ENCODE measurements at regions not wholly inside any gene's neighbourhood (a gene's known extent, or its start where the extent isn't known, plus 50 kb on each side); places are given as distances from the start of the nearest gene placed in this dataset.

DNA sequence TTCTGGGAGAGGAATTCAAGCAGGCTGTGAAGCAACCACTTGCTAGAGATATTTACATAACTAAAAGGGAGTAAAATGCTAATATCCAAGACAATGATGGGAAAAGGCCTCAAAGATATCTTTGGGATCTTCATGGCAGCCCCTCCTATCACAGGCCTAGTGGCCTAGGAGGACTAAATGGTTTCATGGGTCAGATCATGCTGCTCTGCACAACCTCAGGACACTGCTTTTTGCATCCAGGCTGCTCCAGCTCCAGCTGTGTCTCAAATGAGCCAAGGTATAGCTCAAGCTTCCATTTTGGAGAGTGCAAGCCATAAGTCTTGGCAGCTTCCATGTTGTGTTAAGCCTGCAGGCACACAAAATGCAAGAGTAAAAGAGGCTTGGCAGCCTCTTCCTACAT lies 195.6 kb upstream of the SSTR1 start:
- H3K4me3 ChIP-seq (ENCODE audit: low read depth, low read length) = no peak overlapping the region
- no peak for TF ChIP-seq CTCF (conservative IDR thresholded peaks at IDR 0.05; ENCODE audit: low read depth, low read length)
- DNase-seq (ENCODE audit: low read depth) = no peak

GRCh38 chr14:38016497-38016896 lies 191.2 kb upstream of the SSTR1 start:
- TF ChIP-seq CTCF (conservative IDR thresholded peaks at IDR 0.05; ENCODE audit: low read depth, low read length) = peak; percentile 64
- no peak for DNase-seq (ENCODE audit: low read depth)
- H3K4me3 ChIP-seq (ENCODE audit: low read depth, low read length) = no peak overlapping the region

GRCh38 chr14:38021861-38022260 lies 185.8 kb upstream of the SSTR1 start:
- TF ChIP-seq CTCF (conservative IDR thresholded peaks at IDR 0.05; ENCODE audit: low read depth, low read length) = no peak
- no peak for DNase-seq (ENCODE audit: low read depth)
- H3K4me3 ChIP-seq (ENCODE audit: low read depth, low read length) = no peak overlapping the region

DNA sequence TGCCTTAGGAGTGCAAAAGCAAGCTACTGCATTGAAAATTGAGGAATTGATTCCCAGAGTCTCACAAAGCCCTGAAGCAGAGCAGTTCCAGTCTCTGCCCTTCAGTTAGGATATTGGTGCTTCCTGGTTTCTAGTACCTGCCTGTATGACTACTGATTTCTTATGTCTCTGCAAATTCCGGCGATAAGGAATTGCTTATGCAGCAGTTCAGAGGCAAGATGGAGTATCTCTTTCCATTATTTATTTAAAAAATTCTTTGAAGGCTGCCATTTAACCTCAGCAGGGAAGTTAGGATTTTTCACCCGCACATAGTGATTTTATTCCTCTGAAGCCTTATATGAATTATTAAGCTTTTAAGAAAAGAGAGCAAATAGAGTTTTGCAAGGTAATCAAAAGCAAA lies 184.9 kb upstream of the SSTR1 start:
- DNase-seq (ENCODE audit: low read depth) = no peak
- H3K4me3 ChIP-seq (ENCODE audit: low read depth, low read length) = no peak overlapping the region

GRCh38 chr14:38038171-38038570 lies 169.5 kb upstream of the SSTR1 start:
- H3K4me3 ChIP-seq (ENCODE audit: low read depth, low read length) = no peak overlapping the region
- TF ChIP-seq CTCF (conservative IDR thresholded peaks at IDR 0.05; ENCODE audit: low read depth, low read length) = no peak
- DNase-seq (ENCODE audit: low read depth) = no peak

More for the DNA sequence above, 184.9 kb upstream of the SSTR1 start:
- no peak for TF ChIP-seq CTCF (conservative IDR thresholded peaks at IDR 0.05; ENCODE audit: low read depth, low read length)

DNA sequence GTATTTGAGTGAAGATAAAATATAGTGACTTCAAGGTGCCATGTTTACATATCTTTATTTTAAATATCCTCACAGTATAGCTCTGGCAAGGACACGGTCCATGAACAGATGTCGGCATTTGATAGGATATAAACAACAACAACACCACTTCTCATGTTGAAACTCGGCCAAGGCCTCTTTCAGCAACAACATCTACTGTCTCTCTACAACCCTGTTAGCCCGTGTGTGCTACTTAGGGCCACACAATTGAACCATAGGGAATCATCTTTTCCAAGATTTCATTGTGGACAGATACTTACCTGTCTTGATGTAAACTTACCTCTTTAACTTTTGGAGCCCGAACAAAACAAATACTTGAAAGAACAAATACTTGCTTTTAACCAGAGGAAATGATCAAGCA lies 168.7 kb upstream of the SSTR1 start:
- DNase-seq (ENCODE audit: low read depth) = no peak
- no peak for TF ChIP-seq CTCF (conservative IDR thresholded peaks at IDR 0.05; ENCODE audit: low read depth, low read length)
- H3K4me3 ChIP-seq (ENCODE audit: low read depth, low read length) = no peak overlapping the region

DNA sequence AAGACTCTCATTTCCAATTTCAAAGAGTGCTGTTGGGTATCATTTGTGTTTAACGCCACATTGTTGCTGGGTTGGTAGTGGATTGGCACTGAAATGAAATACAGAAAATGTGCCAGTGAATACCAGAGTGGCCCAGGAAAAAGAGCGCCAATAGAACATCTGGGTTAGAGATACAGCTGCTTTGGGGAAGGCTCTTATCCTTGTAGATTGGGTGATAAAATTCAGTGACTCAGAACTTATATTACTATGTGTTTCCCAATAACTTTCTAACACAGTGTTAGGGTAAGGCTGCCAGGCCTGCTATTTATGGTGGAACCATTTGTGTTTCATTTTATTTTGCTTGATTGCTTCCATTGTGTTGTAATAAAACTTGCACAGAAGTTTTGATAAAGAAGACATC lies 168.2 kb upstream of the SSTR1 start:
- no peak overlapping the region for H3K4me3 ChIP-seq (ENCODE audit: low read depth, low read length)
- DNase-seq (ENCODE audit: low read depth) = no peak
- no peak for TF ChIP-seq CTCF (conservative IDR thresholded peaks at IDR 0.05; ENCODE audit: low read depth, low read length)
